Ascending aorta (tissue), 2 donors: ENCODE measurements at regions not wholly inside any gene's neighbourhood (a gene's known extent, or its start where the extent isn't known, plus 50 kb on each side); places are given as distances from the start of the nearest gene placed in this dataset.

Experiments used
- DNase-seq, 2 donors: peaks; one replicate each; pipeline ENCODE4 v3.0.0-alpha.2; 2019; ENCODE audit warnings: low spot score in 2 of 2
- H3K27ac ChIP-seq, 2 donors: fragments of 200-600 bp; sonication (generic); one replicate each; pipeline ENCODE4 v1.5.1; 2016 to 2017; ENCODE audit warnings: mild to moderate bottlenecking in 1 of 2
- H3K27me3 ChIP-seq: fragments of 200-600 bp; sonication (generic); one replicate; pipeline ENCODE4 v1.5.1; 2017
- H3K36me3 ChIP-seq, 2 donors: fragments of 200-600 bp; sonication (generic); one replicate each; pipeline ENCODE4 v1.5.1; 2016
- H3K4me1 ChIP-seq, 2 donors: fragments of 200-600 bp; sonication (generic); one replicate each; pipeline ENCODE4 v1.5.1; 2016 to 2017; ENCODE audit warnings: mild to moderate bottlenecking in 1 of 2
- H3K4me3 ChIP-seq, 2 donors: fragments of 200-600 bp; sonication (generic); one replicate each; pipeline ENCODE4 v1.5.1; 2016 to 2017; ENCODE audit warnings: mild to moderate bottlenecking in 1 of 2
- H3K9me3 ChIP-seq, 2 donors: fragments of 200-600 bp; sonication (generic); one replicate each; pipeline ENCODE4 v1.5.1; 2016
- CTCF ChIP-seq, 3 experiments: fragments of 200-600 bp in 2 of 3; fragments of 450-650 bp in 1 of 3; sonication (generic) in 2 of 3; IDR thresholded peaks; one replicate each; pipeline ENCODE4 v1.5.1; 2016 to 2019; ENCODE audit warnings: antibody characterized with exemption in 3 of 3, mild to moderate bottlenecking in 1 of 3, moderate library complexity in 1 of 3
- intact Hi-C: fragments of 100-400 bp; cut with DNase I; formaldehyde crosslinking; loops from one replicate; pipeline ENCODE4 v1.15.1; 2023

- no peaks in the 10 kb centered on the region for H3K27me3 ChIP-seq
- H3K4me1 ChIP-seq: no peaks in the 10 kb centered on the region
- DNase-seq: no peak
- no peak for TF ChIP-seq CTCF (IDR thresholded peaks at IDR 0.05)
- H3K9me3 ChIP-seq: no peaks in the 10 kb centered on the region
- H3K36me3 ChIP-seq: no peaks in the 10 kb centered on the region
- intact Hi-C loops: no loop called here
- no peak overlapping the region for H3K4me3 ChIP-seq
- H3K27ac ChIP-seq: no peak overlapping the region
Observed at GRCh38 chr9:11158676-11159075, 545.9 kb upstream of the PTPRD start.

DNA sequence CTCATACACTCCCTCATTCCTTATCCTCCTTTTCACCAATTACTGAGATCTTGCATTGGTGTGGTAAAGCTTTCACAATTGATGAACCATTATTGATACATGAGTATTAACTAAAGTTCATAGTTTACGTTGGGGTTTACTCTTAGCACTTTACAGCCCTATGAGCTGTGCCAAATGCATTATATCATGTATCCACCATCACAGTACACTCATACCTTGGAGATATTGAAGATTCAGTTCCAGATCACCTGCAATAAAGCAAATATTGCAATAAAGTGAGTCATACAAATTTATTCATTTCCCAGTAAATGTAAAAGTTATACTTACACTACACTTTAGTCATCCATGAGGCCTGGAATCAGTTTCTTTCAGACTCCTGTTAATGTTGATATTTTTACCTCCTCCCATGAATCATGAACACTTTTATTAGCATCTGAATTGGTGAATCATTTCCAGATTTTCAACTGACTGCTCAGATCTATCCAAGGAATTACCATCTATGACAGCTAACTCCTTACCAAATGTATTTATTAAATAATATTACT, 546.6 kb upstream of the PTPRD start:
- Histone ChIP-seq H3K27me3 (no peaks in the 10 kb centered on the region), H3K36me3 (no peaks in the 10 kb centered on the region), H3K9me3 (no peaks in the 10 kb centered on the region), H3K27ac (no peak overlapping the region), H3K4me3 (no peak overlapping the region), H3K4me1 (no peaks in the 10 kb centered on the region)
- intact Hi-C loops: no loop called here
- no peak for TF ChIP-seq CTCF (IDR thresholded peaks at IDR 0.05)
- DNase-seq: no peak

DNA sequence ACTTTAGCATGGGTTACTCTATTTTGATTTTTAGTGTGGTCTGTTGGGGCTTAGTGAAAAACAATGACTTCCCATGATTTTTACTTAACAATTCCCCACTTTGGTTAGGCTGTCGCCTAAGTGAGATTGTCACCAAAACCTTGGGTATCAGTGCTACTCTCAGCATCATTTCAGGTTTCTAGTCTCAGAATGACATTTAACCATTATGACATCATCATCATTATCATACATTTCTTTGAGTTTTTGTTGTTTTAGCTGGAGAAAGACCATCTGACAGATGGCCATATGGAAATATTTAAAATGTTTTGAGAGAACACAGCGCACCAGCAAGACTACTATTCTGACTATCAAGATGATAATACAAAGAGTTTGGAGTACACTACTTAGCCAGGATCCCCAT, 551.0 kb upstream of the PTPRD start:
- H3K27me3 ChIP-seq: no peaks in the 10 kb centered on the region

GRCh38 chr9:11182001-11182400, 569.2 kb upstream of the PTPRD start:
- no peaks in the 10 kb centered on the region for H3K4me1 ChIP-seq
- H3K27ac ChIP-seq: no peak overlapping the region
- no peaks in the 10 kb centered on the region for H3K9me3 ChIP-seq
- H3K4me3 ChIP-seq: no peak overlapping the region
- H3K27me3 ChIP-seq: no peaks in the 10 kb centered on the region
- H3K36me3 ChIP-seq: no peaks in the 10 kb centered on the region
- intact Hi-C loops: no loop called here
- no peak for DNase-seq
- no peak for TF ChIP-seq CTCF (IDR thresholded peaks at IDR 0.05)

More for the DNA sequence above, 551.0 kb upstream of the PTPRD start:
- intact Hi-C loops: no loop called here
- H3K4me1 ChIP-seq: no peaks in the 10 kb centered on the region
- no peak overlapping the region for H3K27ac ChIP-seq
- H3K36me3 ChIP-seq: no peaks in the 10 kb centered on the region
- no peaks in the 10 kb centered on the region for H3K9me3 ChIP-seq
- no peak for TF ChIP-seq CTCF (IDR thresholded peaks at IDR 0.05)
- DNase-seq: no peak
- no peak overlapping the region for H3K4me3 ChIP-seq

GRCh38 chr9:11190719-11191118, 577.9 kb upstream of the PTPRD start:
- no peaks in the 10 kb centered on the region for H3K36me3 ChIP-seq
- H3K9me3 ChIP-seq: no peaks in the 10 kb centered on the region
- no peak overlapping the region for H3K4me3 ChIP-seq
- TF ChIP-seq CTCF (IDR thresholded peaks at IDR 0.05): no peak
- no peaks in the 10 kb centered on the region for H3K4me1 ChIP-seq
- H3K27me3 ChIP-seq: no peaks in the 10 kb centered on the region
- intact Hi-C loops: no loop called here
- H3K27ac ChIP-seq: no peak overlapping the region
- DNase-seq: no peak

DNA sequence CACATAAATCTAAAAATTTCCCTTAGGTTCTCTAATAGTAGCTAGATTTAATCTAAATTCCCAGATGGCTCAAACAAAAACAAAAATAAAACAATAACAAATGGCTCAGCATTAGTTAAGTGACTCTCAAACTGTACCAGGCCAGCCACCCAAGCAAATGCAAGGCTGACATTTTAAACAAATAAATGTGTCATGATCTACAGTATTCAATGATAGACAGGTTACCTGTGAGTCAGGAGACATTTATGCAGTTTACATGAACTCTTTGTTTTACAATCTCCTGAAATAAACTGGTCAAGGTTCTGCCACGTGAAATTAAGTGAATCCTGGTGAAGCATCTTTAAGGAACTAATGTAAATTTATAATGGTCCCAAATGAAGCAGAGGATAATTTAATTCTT, 580.2 kb upstream of the PTPRD start:
- H3K4me3 ChIP-seq: no peak overlapping the region
- intact Hi-C loops: no loop called here

More for the DNA sequence above, 580.2 kb upstream of the PTPRD start:
- Histone ChIP-seq H3K9me3 (no peaks in the 10 kb centered on the region), H3K4me1 (no peaks in the 10 kb centered on the region), H3K36me3 (no peaks in the 10 kb centered on the region), H3K27me3 (no peaks in the 10 kb centered on the region), H3K27ac (no peak overlapping the region)
- no peak for TF ChIP-seq CTCF (IDR thresholded peaks at IDR 0.05)
- DNase-seq: no peak
